Prostate gland (tissue), 2 donors: ENCODE measurements at regions not wholly inside any gene's neighbourhood (a gene's known extent, or its start where the extent isn't known, plus 50 kb on each side); places are given as distances from the start of the nearest gene placed in this dataset.

ENCODE experiments used
- CTCF ChIP-seq, 4 experiments: fragments of 200-600 bp in 2 of 4; fragments of 450-650 bp in 2 of 4; sonication (generic) in 2 of 4; IDR thresholded peaks; 1 replicate in 3 of 4; 2 replicates in 1 of 4; pipeline ENCODE4 v1.5.1; 2016 to 2019; ENCODE audit warnings: antibody characterized with exemption in 4 of 4, mild to moderate bottlenecking in 2 of 4, moderate library complexity in 2 of 4
- POLR2AphosphoS5 ChIP-seq: sonication (generic); formaldehyde crosslinking; IDR thresholded peaks from one replicate; pipeline ENCODE4 v1.6.1; 2017; ENCODE audit warnings: antibody characterized with exemption

GRCh38 chr1:113298941-113299340 lies 91.4 kb upstream of the MAGI3 start:
- TF ChIP-seq CTCF (IDR thresholded peaks at IDR 0.05) (no peak), POLR2AphosphoS5 (no peak)
